Endothelial cell (in vitro differentiated cells): ENCODE measurements at regions not wholly inside any gene's neighbourhood (a gene's known extent, or its start where the extent isn't known, plus 50 kb on each side); places are given as distances from the start of the nearest gene placed in this dataset.

ENCODE experiments used
- DNase-seq: peaks from one replicate; pipeline ENCODE4 v3.0.0; 2021; ENCODE audit warnings: low spot score
- H3K27ac Mint-ChIP-seq: one replicate; pipeline ENCODE4 v1.8.0; 2021; ENCODE audit warnings: mixed read lengths, inconsistent platforms; ENCODE audit not compliant: unreplicated experiment
- H3K27me3 Mint-ChIP-seq: one replicate; pipeline ENCODE4 v1.8.0; 2021; ENCODE audit warnings: mild to moderate bottlenecking, moderate library complexity, mixed read lengths, inconsistent platforms; ENCODE audit not compliant: unreplicated experiment
- H3K36me3 Mint-ChIP-seq: one replicate; pipeline ENCODE4 v1.8.0; 2021; ENCODE audit warnings: mild to moderate bottlenecking, low read depth, mixed read lengths, inconsistent platforms; ENCODE audit not compliant: unreplicated experiment
- H3K4me1 Mint-ChIP-seq: one replicate; pipeline ENCODE4 v1.8.0; 2021; ENCODE audit warnings: mild to moderate bottlenecking, mixed read lengths, inconsistent platforms; ENCODE audit not compliant: unreplicated experiment
- H3K4me3 Mint-ChIP-seq: one replicate; pipeline ENCODE4 v1.8.0; 2021; ENCODE audit warnings: mild to moderate bottlenecking, mixed read lengths, inconsistent platforms; ENCODE audit not compliant: unreplicated experiment
- H3K9me3 Mint-ChIP-seq: one replicate; pipeline ENCODE4 v1.8.0; 2021; ENCODE audit warnings: mixed read lengths, inconsistent platforms; ENCODE audit not compliant: unreplicated experiment
- CTCF ChIP-seq: fragments of 200-600 bp; sonication (generic); IDR thresholded peaks from one replicate; pipeline ENCODE4 v1.5.0; 2021; ENCODE audit warnings: antibody characterized with exemption; ENCODE audit not compliant: unreplicated experiment

GRCh38 chrX:39642071-39642470 is 455.7 kb downstream of the BCOR start:
- Mint-ChIP-seq H3K27ac (no peak overlapping the region), H3K36me3 (no peaks in the 10 kb centered on the region), H3K27me3 (no peaks in the 10 kb centered on the region), H3K4me3 (no peak overlapping the region), H3K9me3 (no peaks in the 10 kb centered on the region), H3K4me1 (peaks cover 3% of the 10 kb centered on the region)
- DNase-seq, result no peak
- no peak for TF ChIP-seq CTCF

GRCh38 chrX:39643550-39643949 is 454.2 kb downstream of the BCOR start:
- H3K36me3 Mint-ChIP-seq, result no peaks in the 10 kb centered on the region
- no peak for TF ChIP-seq CTCF
- H3K27me3 Mint-ChIP-seq, result no peaks in the 10 kb centered on the region
- no peak for DNase-seq
- H3K27ac Mint-ChIP-seq, result no peak overlapping the region
- H3K9me3 Mint-ChIP-seq, result no peaks in the 10 kb centered on the region
- peaks cover 3% of the 10 kb centered on the region for H3K4me1 Mint-ChIP-seq
- H3K4me3 Mint-ChIP-seq, result no peak overlapping the region

GRCh38 chrX:39645178-39645895 is 452.4 kb downstream of the BCOR start:
- DNase-seq, result no peak
- TF ChIP-seq CTCF, result no peak
- no peaks in the 10 kb centered on the region for H3K36me3 Mint-ChIP-seq
- no peak overlapping the region for H3K4me3 Mint-ChIP-seq
- H3K27ac Mint-ChIP-seq, result no peak overlapping the region
- H3K9me3 Mint-ChIP-seq, result no peaks in the 10 kb centered on the region
- H3K4me1 Mint-ChIP-seq, result peaks cover 3% of the 10 kb centered on the region
- H3K27me3 Mint-ChIP-seq, result no peaks in the 10 kb centered on the region

GRCh38 chrX:39648548-39649254 is 449.1 kb downstream of the BCOR start:
- Mint-ChIP-seq H3K4me1 (peaks cover 4% of the 10 kb centered on the region), H3K4me3 (no peak overlapping the region), H3K27ac (no peak overlapping the region), H3K27me3 (peaks cover 5% of the 10 kb centered on the region), H3K36me3 (no peaks in the 10 kb centered on the region), H3K9me3 (no peaks in the 10 kb centered on the region)
- DNase-seq, result no peak
- no peak for TF ChIP-seq CTCF

GRCh38 chrX:39650768-39651347 is 446.9 kb downstream of the BCOR start:
- H3K4me1 Mint-ChIP-seq, result peaks cover 6% of the 10 kb centered on the region
- H3K4me3 Mint-ChIP-seq, result no peak overlapping the region
- H3K27ac Mint-ChIP-seq, result no peak overlapping the region
- no peak for DNase-seq
- TF ChIP-seq CTCF, result no peak
- no peaks in the 10 kb centered on the region for H3K9me3 Mint-ChIP-seq
- peaks cover 7% of the 10 kb centered on the region for H3K27me3 Mint-ChIP-seq
- H3K36me3 Mint-ChIP-seq, result no peaks in the 10 kb centered on the region
